Erythroblast (primary cell): ENCODE measurements at regions not wholly inside any gene's neighbourhood (a gene's known extent, or its start where the extent isn't known, plus 50 kb on each side); places are given as distances from the start of the nearest gene placed in this dataset.

Source experiments
- DNase-seq, 2 experiments: peaks; one replicate each; lab custom pipeline; 2025; lab: John Stamatoyannopoulos, UW
- GATA1 ChIP-seq: IDR thresholded peaks from 2 replicates; pipeline ENCODE4 v1.6.1; 2011; ENCODE audit warnings: low read depth, mild to moderate bottlenecking, control low read depth, low read length, moderate library complexity
- POLR2A ChIP-seq: IDR thresholded peaks from 2 replicates; pipeline ENCODE4 v1.6.1; 2011; ENCODE audit warnings: mild to moderate bottlenecking, low read length

GRCh38 chr15:100703032-100703578, 100.7 kb downstream of the ASB7 start:
- DNase-seq: peak; percentile 7 to 27
- no peak for TF ChIP-seq POLR2A
- TF ChIP-seq GATA1: no peak

GRCh38 chr15:100703671-100704070, 101.3 kb downstream of the ASB7 start:
- DNase-seq: no peak
- TF ChIP-seq POLR2A (no peak), GATA1 (no peak)

GRCh38 chr15:100704281-100705055, 102.1 kb downstream of the ASB7 start:
- DNase-seq: no peak
- TF ChIP-seq POLR2A (no peak), GATA1 (no peak)

- TF ChIP-seq GATA1 (no peak), POLR2A (no peak)
- no peak for DNase-seq
Measured at GRCh38 chr15:100705065-100705464, 102.7 kb downstream of the ASB7 start.

GRCh38 chr15:100705841-100706240, 103.5 kb downstream of the ASB7 start:
- no peak for DNase-seq
- TF ChIP-seq POLR2A (no peak), GATA1 (no peak)

GRCh38 chr15:100707229-100707628, 104.8 kb downstream of the ASB7 start:
- no peak for DNase-seq
- TF ChIP-seq POLR2A: no peak
- no peak for TF ChIP-seq GATA1

GRCh38 chr15:100708916-100709315, 106.5 kb downstream of the ASB7 start:
- no peak for DNase-seq
- TF ChIP-seq GATA1: no peak
- TF ChIP-seq POLR2A: no peak

GRCh38 chr15:100710222-100710621, 107.8 kb downstream of the ASB7 start:
- TF ChIP-seq GATA1: no peak
- no peak for TF ChIP-seq POLR2A
- no peak for DNase-seq

- DNase-seq: no peak
- TF ChIP-seq GATA1: no peak
- no peak for TF ChIP-seq POLR2A
Measured at GRCh38 chr15:100710744-100711515, 108.5 kb downstream of the ASB7 start.

GRCh38 chr15:100711516-100712021, 109.2 kb downstream of the ASB7 start:
- DNase-seq: no peak
- TF ChIP-seq POLR2A (no peak), GATA1 (no peak)

- TF ChIP-seq GATA1 (no peak), POLR2A (no peak)
Measured at GRCh38 chr15:100712226-100712625, 109.8 kb downstream of the ASB7 start.

GRCh38 chr15:100713163-100713867, 110.9 kb downstream of the ASB7 start:
- DNase-seq: no peak
- TF ChIP-seq GATA1 (no peak), POLR2A (no peak)

More at GRCh38 chr15:100712226-100712625, 109.8 kb downstream of the ASB7 start:
- no peak for DNase-seq

- no peak for DNase-seq
- no peak for TF ChIP-seq POLR2A
- no peak for TF ChIP-seq GATA1
Measured at GRCh38 chr15:100714034-100714748, 111.8 kb downstream of the ASB7 start.
